ENCODE measurements at regions not wholly inside any gene's neighbourhood (a gene's known extent, or its start where the extent isn't known, plus 50 kb on each side); places are given as distances from the start of the nearest gene placed in this dataset.
"Not testable (repeated sequence)": the region's sequence is repeated elsewhere in the genome, so short reads cannot be mapped to it uniquely, and the experiment has no call there.

GRCh38 chr4:82247171-82247570 is 126.6 kb downstream of the HNRNPD start:
- DNase-seq = no peak

- DNase-seq = no peak
Observed at GRCh38 chr4:82241534-82241933, 132.3 kb downstream of the HNRNPD start.

- no peak for DNase-seq
Observed at GRCh38 chr4:82240410-82240809, 133.4 kb downstream of the HNRNPD start.

- DNase-seq = not testable (repeated sequence)
Observed at GRCh38 chr4:82237142-82237541, 136.6 kb downstream of the HNRNPD start.

- DNase-seq = no peak
Observed at GRCh38 chr4:82235346-82235745, 138.4 kb downstream of the HNRNPD start.

- no peak for DNase-seq
Observed at GRCh38 chr4:82232891-82233290, 140.9 kb downstream of the HNRNPD start.

GRCh38 chr4:82231806-82232205 is 142.0 kb downstream of the HNRNPD start:
- no peak for DNase-seq

GRCh38 chr4:82230306-82230705 is 143.5 kb downstream of the HNRNPD start:
- no peak for DNase-seq

GRCh38 chr4:82225030-82225429 is 148.8 kb downstream of the HNRNPD start:
- DNase-seq = no peak

GRCh38 chr4:82223715-82224114 is 150.1 kb downstream of the HNRNPD start:
- no peak for DNase-seq

- no peak for DNase-seq
Observed at GRCh38 chr4:82219346-82219745, 154.4 kb downstream of the HNRNPD start.

- no peak for DNase-seq
Observed at GRCh38 chr4:82217986-82218715, 155.6 kb downstream of the HNRNPD start.

- DNase-seq = no peak
Observed at GRCh38 chr4:82216219-82216618, 157.6 kb downstream of the HNRNPD start.

- no peak for DNase-seq
Observed at GRCh38 chr4:82215800-82216199, 158.0 kb downstream of the HNRNPD start.

GRCh38 chr4:82215039-82215438 is 158.8 kb downstream of the HNRNPD start:
- DNase-seq = no peak

- no peak for DNase-seq
Observed at GRCh38 chr4:82213485-82214417, 160.0 kb downstream of the HNRNPD start.

GRCh38 chr4:82201805-82202641 is 171.8 kb downstream of the HNRNPD start:
- peak; percentile 29 for DNase-seq

GRCh38 chr4:82201303-82201702 is 172.5 kb downstream of the HNRNPD start:
- DNase-seq = no peak

- no peak for DNase-seq
Observed at GRCh38 chr4:82200046-82200445, 173.7 kb downstream of the HNRNPD start.

GRCh38 chr4:82194329-82194728 is 179.5 kb downstream of the HNRNPD start:
- no peak for DNase-seq

- DNase-seq = no peak
Observed at GRCh38 chr4:82192017-82192673, 181.6 kb downstream of the HNRNPD start.

GRCh38 chr4:82181789-82182188 is 192.0 kb downstream of the HNRNPD start:
- DNase-seq = no peak

- DNase-seq = no peak
Observed at GRCh38 chr4:82172186-82172585, 201.6 kb downstream of the HNRNPD start.

All from stimulated activated CD4-positive, alpha-beta T cell treated with anti-CD3 and anti-CD28 coated beads, Interleukin-12 subunit alpha, Interleukin-12 subunit beta, amount 100 ng/mL, for 4 hours (primary cell).